HEK293 (cell line): ENCODE measurements at regions not wholly inside any gene's neighbourhood (a gene's known extent, or its start where the extent isn't known, plus 50 kb on each side); places are given as distances from the start of the nearest gene placed in this dataset.

Experiments
- CTCF ChIP-seq: fragments of 450-650 bp; formaldehyde crosslinking; IDR thresholded peaks from 2 replicates; pipeline ENCODE4 v1.5.1; 2016; ENCODE audit warnings: missing biosample characterization, missing genetic modification characterization
- ZEB2 ChIP-seq: fragments of 450-650 bp; formaldehyde crosslinking; IDR thresholded peaks from 2 replicates; pipeline ENCODE4 v1.5.1; 2016; ENCODE audit warnings: missing biosample characterization, missing genetic modification characterization
- ZNF138 ChIP-seq: fragments of 450-650 bp; formaldehyde crosslinking; IDR thresholded peaks from 2 replicates; pipeline ENCODE4 v1.5.1; 2016; ENCODE audit warnings: missing biosample characterization, missing genetic modification characterization, borderline replicate concordance

- no peak for TF ChIP-seq ZEB2 (tag by site-specific recombination)
- TF ChIP-seq CTCF: no peak
- TF ChIP-seq ZNF138 (tag by site-specific recombination): no peak
Measured at GRCh38 chr4:94076498-94076897, 131.2 kb upstream of the SMARCAD1 start.
